BE2C (cell line): ENCODE measurements at regions not wholly inside any gene's neighbourhood (a gene's known extent, or its start where the extent isn't known, plus 50 kb on each side); places are given as distances from the start of the nearest gene placed in this dataset.
"Not testable (repeated sequence)": the region's sequence is repeated elsewhere in the genome, so short reads cannot be mapped to it uniquely, and the experiment has no call there.

Experiments
- DNase-seq: peaks from one replicate; pipeline ENCODE4 v3.0.0-alpha.2; 2020
- H3K27me3 ChIP-seq: fragments of 250-450 bp; sonication (Bioruptor Pico); 2 replicates; pipeline ENCODE4 v1.5.1; 2020; ENCODE audit warnings: mild to moderate bottlenecking
- H3K36me3 ChIP-seq: fragments of 250-450 bp; sonication (Bioruptor Pico); 2 replicates; pipeline ENCODE4 v1.5.1; 2020; ENCODE audit warnings: mild to moderate bottlenecking
- H3K4me1 ChIP-seq: fragments of 250-450 bp; sonication (Bioruptor Pico); 2 replicates; pipeline ENCODE4 v1.5.1; 2020
- H3K4me3 ChIP-seq: 2 replicates; pipeline ENCODE4 v1.5.1; 2011; ENCODE audit warnings: low read depth, low read length
- H3K9me3 ChIP-seq: fragments of 250-450 bp; sonication (Bioruptor Pico); 2 replicates; pipeline ENCODE4 v1.5.1; 2020
- TF ChIP-seq, protein P1 (sequence below): IDR thresholded peaks from 2 replicates; pipeline ENCODE4 v1.5.1; 2012; ENCODE audit warnings: mild to moderate bottlenecking, low read depth, low read length

GRCh38 chr15:45871121-45871855 is 236.5 kb downstream of the SQOR start:
- Histone ChIP-seq H3K4me1 (no peaks in the 10 kb centered on the region), H3K4me3 (no peak overlapping the region), H3K27me3 (no peaks in the 10 kb centered on the region), H3K9me3 (no peaks in the 10 kb centered on the region), H3K36me3 (no peaks in the 10 kb centered on the region)
- TF ChIP-seq, protein P1, sequence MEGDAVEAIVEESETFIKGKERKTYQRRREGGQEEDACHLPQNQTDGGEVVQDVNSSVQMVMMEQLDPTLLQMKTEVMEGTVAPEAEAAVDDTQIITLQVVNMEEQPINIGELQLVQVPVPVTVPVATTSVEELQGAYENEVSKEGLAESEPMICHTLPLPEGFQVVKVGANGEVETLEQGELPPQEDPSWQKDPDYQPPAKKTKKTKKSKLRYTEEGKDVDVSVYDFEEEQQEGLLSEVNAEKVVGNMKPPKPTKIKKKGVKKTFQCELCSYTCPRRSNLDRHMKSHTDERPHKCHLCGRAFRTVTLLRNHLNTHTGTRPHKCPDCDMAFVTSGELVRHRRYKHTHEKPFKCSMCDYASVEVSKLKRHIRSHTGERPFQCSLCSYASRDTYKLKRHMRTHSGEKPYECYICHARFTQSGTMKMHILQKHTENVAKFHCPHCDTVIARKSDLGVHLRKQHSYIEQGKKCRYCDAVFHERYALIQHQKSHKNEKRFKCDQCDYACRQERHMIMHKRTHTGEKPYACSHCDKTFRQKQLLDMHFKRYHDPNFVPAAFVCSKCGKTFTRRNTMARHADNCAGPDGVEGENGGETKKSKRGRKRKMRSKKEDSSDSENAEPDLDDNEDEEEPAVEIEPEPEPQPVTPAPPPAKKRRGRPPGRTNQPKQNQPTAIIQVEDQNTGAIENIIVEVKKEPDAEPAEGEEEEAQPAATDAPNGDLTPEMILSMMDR = no peak
- DNase-seq = no peak

- H3K27me3 ChIP-seq = no peaks in the 10 kb centered on the region
- H3K4me1 ChIP-seq = no peaks in the 10 kb centered on the region
- no peaks in the 10 kb centered on the region for H3K9me3 ChIP-seq
- no peak overlapping the region for H3K4me3 ChIP-seq
- TF ChIP-seq, protein P1 = no peak
- H3K36me3 ChIP-seq = no peaks in the 10 kb centered on the region
- DNase-seq = no peak
These were observed 239.0 kb downstream of the SQOR start for GRCh38 chr15:45873781-45874180.

DNA sequence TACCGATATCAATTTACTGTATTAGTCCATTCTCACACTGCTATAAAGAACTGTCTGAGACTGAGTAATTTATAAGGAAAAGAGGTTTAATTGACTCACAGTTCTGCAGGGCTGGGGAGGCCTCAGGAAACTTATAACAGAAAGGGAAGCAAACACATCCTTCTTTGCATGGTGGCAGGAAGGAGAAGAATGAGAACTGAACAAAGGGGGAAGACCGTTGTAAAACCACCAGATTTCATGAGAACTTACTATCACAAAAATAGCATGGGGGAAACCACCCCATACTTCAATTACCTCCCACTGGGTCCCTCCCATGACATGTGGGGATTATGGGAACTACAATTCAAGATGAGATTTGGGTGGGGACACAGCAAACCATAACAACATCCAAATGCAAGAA is 239.7 kb downstream of the SQOR start:
- H3K27me3 ChIP-seq, H3K9me3 ChIP-seq, DNase-seq, H3K4me1 ChIP-seq, H3K4me3 ChIP-seq, H3K36me3 ChIP-seq: not testable (repeated sequence)

DNA sequence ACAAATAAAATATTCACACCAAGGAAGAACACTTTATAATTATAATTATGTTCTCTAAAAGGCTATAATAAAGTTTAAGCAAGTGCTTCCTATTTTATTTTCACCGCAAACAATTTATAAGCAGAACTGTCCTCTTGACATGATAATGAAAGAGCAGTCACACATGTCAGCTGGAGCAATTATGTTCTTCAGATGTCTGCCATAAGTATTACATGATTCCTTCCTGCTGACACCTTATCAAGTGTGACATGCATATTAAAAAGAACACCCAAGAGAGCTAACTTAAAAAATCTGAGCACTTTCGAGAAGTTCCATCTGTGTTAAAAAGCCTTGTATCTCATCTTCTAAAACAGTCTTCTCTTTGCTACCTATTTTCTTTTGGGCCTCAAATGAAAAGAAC is 249.5 kb downstream of the SQOR start:
- Histone ChIP-seq H3K36me3 (no peaks in the 10 kb centered on the region), H3K9me3 (no peaks in the 10 kb centered on the region), H3K4me3 (no peak overlapping the region), H3K27me3 (no peaks in the 10 kb centered on the region), H3K4me1 (no peaks in the 10 kb centered on the region)
- DNase-seq = no peak
- TF ChIP-seq, protein P1 = no peak

DNA sequence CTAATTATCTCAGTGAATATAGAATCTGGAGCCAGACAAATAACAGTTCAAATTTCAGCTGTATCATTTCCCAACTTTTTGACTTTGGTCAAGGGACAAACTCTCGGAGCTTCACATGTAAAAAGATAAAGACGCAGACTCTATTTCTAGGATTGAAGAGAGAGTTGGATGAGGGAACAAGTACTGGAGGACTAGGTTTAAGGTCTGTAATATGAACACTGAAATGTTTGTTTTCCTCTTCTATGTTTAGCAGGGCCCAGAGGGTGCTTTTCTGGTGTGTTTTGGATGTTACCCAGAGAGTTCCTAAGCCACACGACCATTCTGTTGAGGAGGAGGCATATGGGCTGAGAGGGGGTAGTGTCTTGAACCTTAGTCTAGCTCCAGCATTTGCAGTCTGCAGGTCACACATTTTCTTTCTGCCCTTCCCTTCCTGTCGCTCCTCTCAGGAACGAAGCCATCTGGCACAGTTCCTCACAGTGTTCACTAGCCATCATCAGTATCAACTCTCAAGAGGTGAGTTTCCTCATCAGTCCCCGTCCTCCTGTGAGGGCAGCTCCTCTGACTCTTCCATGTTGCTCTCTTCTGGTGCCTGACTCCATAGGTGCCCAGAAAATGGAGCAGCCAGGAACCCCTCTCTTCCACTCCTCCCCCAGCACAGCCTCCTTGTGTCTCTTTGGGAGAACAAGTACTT is 250.1 kb downstream of the SQOR start:
- Histone ChIP-seq H3K9me3 (no peaks in the 10 kb centered on the region), H3K4me1 (no peaks in the 10 kb centered on the region), H3K4me3 (no peak overlapping the region), H3K27me3 (no peaks in the 10 kb centered on the region), H3K36me3 (no peaks in the 10 kb centered on the region)
- DNase-seq = no peak
- TF ChIP-seq, protein P1 = no peak

DNA sequence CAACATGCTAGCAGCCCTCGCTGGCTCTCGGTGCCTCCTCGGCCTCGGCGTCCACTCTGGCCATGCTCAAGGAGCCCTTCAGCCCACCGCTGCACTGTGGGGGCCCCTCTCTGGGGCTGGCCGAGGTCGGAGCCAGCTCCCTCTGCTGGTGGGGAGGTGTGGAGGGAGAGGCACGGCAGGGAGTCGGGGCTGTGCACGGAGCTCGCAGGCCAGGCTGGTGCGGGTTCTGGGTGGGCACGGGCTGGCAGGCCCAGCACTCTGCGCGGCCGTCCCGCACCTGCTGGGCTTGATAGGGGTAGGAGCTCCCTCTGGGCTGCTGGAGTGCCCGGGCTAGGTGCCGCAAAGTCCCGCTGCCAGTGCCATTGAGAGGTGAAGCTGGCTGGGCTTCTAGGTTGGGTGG is 251.0 kb downstream of the SQOR start:
- H3K27me3 ChIP-seq = no peaks in the 10 kb centered on the region
- H3K4me3 ChIP-seq = no peak overlapping the region
- H3K9me3 ChIP-seq = no peaks in the 10 kb centered on the region
- H3K4me1 ChIP-seq = no peaks in the 10 kb centered on the region
- TF ChIP-seq, protein P1 = no peak
- no peaks in the 10 kb centered on the region for H3K36me3 ChIP-seq
- DNase-seq = no peak
